HG02840 (cell line): ENCODE measurements at regions not wholly inside any gene's neighbourhood (a gene's known extent, or its start where the extent isn't known, plus 50 kb on each side); places are given as distances from the start of the nearest gene placed in this dataset.
"Not testable (repeated sequence)": the region's sequence is repeated elsewhere in the genome, so short reads cannot be mapped to it uniquely, and the experiment has no call there.

Experiments
- ATAC-seq: cut with Tn5 transposase; IDR thresholded peaks from one replicate; pipeline ENCODE4 v1.9.1; 2021; ENCODE audit warnings: mild to moderate bottlenecking, moderate library complexity, moderate number of reproducible peaks; ENCODE audit not compliant: unreplicated experiment, low FRiP score

DNA sequence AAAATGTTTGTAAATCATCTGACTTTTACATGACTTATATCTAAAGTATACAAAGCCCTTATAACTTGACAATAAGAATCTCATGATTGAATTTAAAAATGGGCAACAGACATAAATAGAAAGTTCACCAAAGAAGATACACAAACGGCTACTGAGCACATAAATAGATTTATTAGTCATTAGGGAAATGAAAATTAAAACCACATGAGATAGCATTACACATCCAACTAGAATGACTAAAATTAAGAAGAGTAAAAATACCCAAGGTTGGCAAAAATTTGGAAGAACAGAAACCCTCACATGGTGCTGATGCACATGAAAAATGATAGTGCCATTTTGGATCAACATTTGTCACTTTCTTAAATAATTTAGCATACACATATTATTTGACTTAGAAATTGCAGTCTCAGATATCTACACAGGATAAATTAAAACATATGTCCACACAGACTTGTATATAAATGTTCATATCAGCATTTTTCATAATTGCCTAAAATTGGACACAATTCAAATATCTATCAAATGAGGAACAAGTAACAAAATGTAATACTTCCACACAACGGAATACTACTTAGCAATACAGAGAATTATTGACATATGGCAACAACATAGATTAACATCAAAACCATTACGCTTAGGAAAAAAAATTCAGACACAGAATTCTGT, 359.1 kb upstream of the DAB2 start:
- ATAC-seq: no peak

- ATAC-seq: no peak
These were observed 355.6 kb upstream of the DAB2 start for GRCh38 chr5:39780347-39780746.

- ATAC-seq: no peak
These were observed 355.1 kb upstream of the DAB2 start for GRCh38 chr5:39779831-39780230.

GRCh38 chr5:39775797-39776365, 351.1 kb upstream of the DAB2 start:
- ATAC-seq: no peak

GRCh38 chr5:39775086-39775796, 350.5 kb upstream of the DAB2 start:
- no peak for ATAC-seq

GRCh38 chr5:39774605-39775004, 349.8 kb upstream of the DAB2 start:
- ATAC-seq: no peak

DNA sequence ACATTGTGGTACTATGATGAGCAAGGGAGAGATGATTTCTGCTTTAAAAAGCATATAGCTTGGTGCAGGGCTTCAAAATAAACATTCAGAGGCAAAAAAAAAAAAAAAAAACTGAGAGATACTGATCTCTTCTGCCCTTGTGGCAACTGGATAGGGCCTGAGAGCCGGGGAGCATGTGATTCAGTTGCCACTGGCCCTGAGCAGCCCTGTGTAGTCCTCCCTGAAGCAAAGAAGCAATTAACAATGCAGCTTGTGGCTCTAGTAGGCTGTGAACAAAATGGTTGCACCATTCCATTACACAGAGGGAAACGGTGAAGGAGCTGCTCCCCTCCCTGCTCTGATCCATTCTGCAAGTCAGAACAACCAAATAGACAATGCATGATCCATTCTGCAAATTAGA, 347.5 kb upstream of the DAB2 start:
- ATAC-seq: no peak

DNA sequence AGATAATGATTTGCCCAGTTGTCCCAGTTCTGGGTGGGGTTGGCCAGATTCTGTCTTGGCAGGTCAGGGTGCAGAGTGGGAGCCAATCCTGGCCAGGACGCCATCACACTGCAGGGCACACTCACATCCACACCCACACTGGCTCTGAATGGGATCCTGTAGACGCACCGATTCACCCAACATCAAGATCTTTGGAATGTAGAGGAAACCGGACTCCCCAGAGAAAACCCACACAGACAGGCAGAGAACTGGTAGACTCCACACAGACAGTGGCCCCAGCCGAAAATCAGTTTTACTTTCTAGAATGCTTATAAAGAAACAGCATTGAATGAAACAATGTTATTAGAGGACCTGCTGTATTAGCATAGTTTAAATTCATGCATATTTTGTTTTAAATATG, 343.1 kb upstream of the DAB2 start:
- ATAC-seq: no peak

DNA sequence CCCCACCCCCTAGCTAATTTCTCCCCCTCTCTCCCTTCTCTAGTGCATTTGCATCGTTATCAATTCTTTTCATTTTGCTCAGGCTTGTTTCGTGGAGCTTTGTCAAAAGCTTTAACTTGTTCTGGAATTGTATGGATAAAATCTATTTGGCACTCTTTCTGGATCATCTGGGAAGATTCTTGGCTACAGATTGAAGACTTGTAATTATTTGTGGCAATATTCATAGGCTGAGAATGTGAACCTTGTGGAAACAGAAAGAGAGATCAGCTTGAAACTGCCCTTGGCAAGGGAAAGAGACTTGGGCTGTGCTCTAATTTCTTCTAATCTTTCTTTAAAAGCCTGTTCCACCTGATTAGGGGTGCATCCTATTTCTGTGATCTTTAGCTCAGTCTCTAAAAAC, 340.6 kb upstream of the DAB2 start:
- no peak for ATAC-seq

DNA sequence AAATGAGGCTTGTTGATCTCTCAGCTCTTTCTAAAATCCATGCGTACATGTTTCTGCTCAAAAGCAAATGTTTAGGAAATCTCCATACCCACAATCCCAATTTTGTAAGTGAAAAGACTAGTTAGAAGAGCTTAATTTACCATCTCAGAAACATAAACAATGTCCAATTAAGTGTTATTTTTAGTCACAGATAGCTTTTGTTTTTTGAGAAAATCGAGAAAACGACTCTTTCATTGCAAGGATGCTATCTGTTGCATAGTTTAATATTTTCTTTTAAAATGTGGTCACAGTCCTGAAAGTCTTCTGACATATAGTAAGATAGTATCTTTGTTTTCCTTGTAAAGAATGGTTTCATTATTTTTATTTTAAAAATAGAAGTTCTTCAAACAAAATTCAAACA, 338.0 kb upstream of the DAB2 start:
- ATAC-seq: no peak

DNA sequence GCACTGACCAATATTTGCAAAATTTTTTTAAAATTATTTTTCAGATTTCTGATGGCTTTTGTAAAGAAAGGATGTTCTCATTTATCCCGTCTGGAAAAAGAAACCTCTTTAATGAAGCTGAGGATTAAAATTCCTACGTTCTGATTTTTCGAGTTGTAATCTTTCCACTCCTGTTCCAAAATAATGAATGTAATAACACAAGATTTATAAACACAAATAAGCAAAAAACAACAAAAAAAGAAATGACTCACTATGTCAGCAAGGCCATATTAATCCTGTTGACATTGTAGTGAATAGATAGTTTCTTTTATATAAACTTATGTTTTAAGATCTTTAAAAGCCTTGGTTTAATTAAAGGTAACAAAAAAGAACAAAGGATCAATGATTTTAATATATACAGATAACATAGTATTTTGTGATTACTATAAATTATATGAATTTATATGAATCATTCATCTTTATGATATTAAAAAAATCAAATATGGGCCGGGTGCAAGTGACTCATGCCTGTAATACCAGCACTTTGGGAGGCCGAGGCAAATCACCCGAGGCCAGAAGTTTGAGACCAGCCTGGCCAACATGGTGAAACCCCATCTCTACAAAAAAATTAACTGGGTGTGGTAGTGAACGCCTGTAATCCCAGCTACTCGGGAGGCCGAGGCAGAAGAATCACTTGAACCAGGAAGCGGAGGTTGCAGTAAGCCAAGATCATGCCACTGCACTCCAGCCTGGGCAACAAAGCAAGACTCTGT, 336.6 kb upstream of the DAB2 start:
- no peak for ATAC-seq

DNA sequence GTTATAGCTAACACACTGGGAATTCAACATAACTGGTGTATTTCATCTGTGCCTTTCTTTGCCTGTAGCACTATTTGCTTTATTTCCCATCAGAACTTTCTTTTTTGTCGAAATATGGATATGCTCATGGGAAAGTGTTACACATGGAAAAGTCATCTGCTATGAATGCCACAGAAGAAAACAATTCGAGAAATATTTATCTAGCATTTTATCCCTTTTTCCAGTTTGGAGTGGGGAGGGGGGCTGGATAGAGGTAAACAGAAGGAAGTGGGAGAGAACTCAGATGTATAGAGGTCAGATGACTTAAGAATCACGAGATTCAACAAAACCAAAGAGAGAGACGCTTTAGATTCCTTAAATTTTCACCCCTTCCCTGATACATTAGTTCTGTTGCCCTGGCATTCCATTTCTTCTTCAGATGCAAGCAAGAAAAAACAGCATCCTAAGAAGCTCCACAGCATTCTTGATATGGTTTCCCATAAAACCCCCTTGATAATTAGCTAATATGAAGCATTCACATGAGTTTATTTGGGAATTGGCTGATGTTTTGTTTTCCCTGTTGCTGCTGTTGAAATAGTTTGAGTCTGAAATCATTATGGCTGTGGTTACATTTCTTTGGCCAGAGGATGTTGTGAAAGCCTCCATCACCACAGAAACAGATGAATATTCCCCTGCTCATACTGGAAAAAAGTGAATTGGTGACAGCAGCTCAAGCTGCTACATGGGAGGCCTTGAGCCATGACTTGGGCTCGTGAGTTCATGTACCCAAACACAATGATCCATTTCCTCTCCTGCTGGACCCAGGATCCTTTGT, 335.8 kb upstream of the DAB2 start:
- no peak for ATAC-seq

DNA sequence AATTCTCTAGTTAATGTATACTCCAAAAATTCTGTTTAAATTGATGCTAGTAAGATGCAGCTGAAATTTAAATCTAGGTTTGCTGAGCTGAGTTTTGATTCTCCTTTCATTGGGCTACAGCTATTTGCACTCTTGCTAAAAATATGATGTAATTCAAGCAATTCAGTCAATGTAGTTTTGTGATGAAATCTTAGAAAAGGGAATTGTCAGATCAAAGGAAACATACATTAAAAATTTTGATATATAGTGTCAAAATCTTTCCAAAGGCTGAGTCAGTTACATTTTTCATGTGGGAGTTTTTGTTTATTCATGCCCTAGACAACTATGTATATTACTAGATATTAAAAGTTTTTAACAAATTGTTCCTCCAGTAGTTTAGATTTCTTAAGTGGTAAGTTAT, 334.9 kb upstream of the DAB2 start:
- no peak for ATAC-seq

DNA sequence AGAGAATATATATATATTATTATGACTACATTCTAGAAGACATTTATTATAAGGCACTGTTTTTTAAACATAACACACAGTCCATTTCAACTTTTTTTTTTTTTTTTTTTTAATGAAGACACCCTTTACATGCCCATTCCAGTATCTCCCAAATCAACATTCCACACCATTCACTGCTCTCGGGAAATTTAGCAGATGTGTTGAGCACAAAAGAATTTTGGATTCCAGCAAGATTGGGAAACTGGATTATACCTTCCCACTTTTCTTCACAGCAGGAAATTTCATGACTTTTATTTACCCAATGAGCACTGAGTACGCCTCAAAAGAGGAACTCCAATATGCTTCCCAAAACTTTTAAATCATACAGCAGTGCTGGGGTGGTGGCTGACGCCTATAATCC, 333.6 kb upstream of the DAB2 start:
- no peak for ATAC-seq

DNA sequence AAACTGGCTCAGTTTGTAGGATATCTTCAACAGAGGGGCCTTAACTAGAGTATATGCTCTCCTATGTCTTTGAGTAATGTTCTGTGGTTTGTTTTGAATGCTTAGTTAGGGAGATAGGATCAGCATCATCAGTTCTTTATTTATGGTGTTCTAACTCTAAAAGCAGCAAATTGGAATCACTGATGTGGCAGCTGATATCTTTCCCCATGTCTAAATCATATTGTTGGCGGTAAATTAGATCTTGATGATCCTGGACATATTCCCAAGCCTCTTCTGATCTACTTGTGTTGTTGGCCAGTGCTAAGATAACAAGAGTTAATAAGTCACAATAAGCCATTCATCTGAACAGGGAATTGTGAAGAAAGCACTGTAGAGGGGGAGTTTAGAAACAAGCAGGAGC, 332.4 kb upstream of the DAB2 start:
- no peak for ATAC-seq

DNA sequence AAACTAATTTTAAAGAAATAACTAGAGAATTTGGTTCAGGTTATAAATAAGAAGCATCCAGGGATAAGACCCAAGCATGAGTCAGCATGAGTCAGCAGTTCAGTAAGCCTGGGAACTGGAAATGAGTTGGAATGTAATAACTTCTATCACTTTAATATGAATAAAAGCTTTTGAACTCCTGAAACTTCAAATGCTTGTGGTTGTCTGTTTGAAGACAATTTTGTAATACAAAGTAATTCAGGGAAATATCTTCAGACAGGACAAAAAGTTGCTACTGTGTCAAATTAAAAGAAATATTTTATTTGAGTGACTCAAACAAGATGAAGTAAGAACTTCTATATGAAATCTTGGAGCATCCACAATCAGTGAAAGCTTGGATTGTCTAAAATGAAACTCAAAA, 331.2 kb upstream of the DAB2 start:
- no peak for ATAC-seq

GRCh38 chr5:39755452-39755851, 330.7 kb upstream of the DAB2 start:
- ATAC-seq: no peak

DNA sequence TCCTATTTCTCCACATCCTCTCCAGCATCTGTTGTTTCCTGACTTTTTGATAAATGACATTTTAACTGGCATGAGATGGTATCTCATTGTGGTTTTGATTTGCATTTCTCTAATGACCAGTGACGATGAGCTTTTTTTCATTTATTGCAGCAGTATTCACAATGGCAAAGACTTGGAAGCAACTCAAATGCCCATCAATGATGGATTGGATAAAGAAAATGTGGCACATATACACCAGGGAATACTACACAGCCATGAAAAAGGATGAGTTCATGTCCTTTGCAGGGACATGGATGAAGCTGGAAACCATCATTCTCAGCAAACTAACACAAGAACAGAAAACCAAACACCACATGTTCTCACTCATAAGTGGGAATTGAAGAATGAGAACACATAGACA, 329.0 kb upstream of the DAB2 start:
- not testable (repeated sequence) for ATAC-seq

GRCh38 chr5:39750661-39751060, 325.9 kb upstream of the DAB2 start:
- ATAC-seq: no peak

GRCh38 chr5:39742916-39743315, 318.1 kb upstream of the DAB2 start:
- no peak for ATAC-seq

DNA sequence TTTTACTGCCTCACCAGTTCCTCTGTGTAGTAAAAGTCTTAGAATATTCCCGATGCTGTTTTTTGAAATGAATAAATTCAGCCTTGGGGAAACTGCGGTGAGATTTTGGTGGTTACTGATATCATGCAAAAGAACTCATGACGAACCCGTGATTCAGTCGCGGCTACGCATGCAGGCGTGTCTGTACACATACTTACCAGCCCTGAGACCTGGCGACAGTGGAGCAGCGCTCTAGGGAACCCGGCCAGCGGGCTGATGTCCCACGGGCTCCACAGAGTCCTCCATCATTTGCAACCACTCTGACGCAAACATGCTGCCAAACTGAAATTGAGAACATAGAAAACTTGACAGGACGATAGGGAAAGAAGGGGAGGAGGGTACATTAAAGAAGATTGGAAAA, 315.6 kb upstream of the DAB2 start:
- no peak for ATAC-seq
